Fibroblast of pulmonary artery (primary cell): ENCODE measurements at regions not wholly inside any gene's neighbourhood (a gene's known extent, or its start where the extent isn't known, plus 50 kb on each side); places are given as distances from the start of the nearest gene placed in this dataset.
A peak's percentile ranks its signal among the peaks of the same experiment; 100 is the strongest.

Source experiments
- DNase-seq: peaks from one replicate; pipeline ENCODE4 v3.0.0-alpha.2; 2010; ENCODE audit warnings: low read depth
- H3K4me3 ChIP-seq: replicated peaks from 2 replicates; pipeline ENCODE4 v1.5.1; 2011; ENCODE audit warnings: low read depth, mild to moderate bottlenecking, control low read depth, low read length, moderate library complexity
- TF ChIP-seq, protein P1 (sequence below): IDR thresholded peaks from 2 replicates; pipeline ENCODE4 v1.5.1; 2011; ENCODE audit warnings: mild to moderate bottlenecking, control low read depth, low read length, inconsistent platforms; ENCODE audit errors: missing control alignments

GRCh38 chr10:64036321-64036930, 515.2 kb downstream of the REEP3 start:
- DNase-seq = peak; percentile 4
- H3K4me3 ChIP-seq = no peak overlapping the region
- TF ChIP-seq, protein P1, sequence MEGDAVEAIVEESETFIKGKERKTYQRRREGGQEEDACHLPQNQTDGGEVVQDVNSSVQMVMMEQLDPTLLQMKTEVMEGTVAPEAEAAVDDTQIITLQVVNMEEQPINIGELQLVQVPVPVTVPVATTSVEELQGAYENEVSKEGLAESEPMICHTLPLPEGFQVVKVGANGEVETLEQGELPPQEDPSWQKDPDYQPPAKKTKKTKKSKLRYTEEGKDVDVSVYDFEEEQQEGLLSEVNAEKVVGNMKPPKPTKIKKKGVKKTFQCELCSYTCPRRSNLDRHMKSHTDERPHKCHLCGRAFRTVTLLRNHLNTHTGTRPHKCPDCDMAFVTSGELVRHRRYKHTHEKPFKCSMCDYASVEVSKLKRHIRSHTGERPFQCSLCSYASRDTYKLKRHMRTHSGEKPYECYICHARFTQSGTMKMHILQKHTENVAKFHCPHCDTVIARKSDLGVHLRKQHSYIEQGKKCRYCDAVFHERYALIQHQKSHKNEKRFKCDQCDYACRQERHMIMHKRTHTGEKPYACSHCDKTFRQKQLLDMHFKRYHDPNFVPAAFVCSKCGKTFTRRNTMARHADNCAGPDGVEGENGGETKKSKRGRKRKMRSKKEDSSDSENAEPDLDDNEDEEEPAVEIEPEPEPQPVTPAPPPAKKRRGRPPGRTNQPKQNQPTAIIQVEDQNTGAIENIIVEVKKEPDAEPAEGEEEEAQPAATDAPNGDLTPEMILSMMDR = no peak

- no peak for DNase-seq
- H3K4me3 ChIP-seq = no peak overlapping the region
These were observed 516.0 kb downstream of the REEP3 start for GRCh38 chr10:64037071-64037661.

DNA sequence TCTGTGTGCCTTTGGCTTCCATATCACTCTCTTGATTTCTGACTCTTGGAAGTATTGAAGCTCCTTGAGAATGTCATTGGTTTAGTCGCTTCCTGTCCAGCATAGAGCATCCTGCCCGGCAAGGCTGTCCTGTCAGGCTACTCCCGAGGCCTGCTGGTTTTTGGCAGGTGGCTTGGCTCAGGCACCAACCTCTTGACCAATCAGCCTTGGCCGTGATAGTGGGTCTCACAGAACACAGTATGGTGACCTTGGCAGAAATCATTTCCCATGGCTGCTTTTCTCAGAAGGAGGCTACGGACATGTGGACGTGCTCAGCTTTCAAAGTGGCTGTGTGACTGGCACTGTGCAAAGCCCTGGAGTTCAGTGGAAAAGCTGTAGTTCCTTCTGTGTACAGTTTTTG, 516.9 kb downstream of the REEP3 start:
- TF ChIP-seq, protein P1 = no peak
- no peak for DNase-seq
- H3K4me3 ChIP-seq = no peak overlapping the region

More at GRCh38 chr10:64037071-64037661, 516.0 kb downstream of the REEP3 start:
- TF ChIP-seq, protein P1 = no peak

GRCh38 chr10:64039198-64039597, 518.0 kb downstream of the REEP3 start:
- no peak for DNase-seq
- H3K4me3 ChIP-seq = no peak overlapping the region
- TF ChIP-seq, protein P1 = no peak

GRCh38 chr10:64040781-64041180, 519.6 kb downstream of the REEP3 start:
- TF ChIP-seq, protein P1 = no peak
- no peak for DNase-seq
- no peak overlapping the region for H3K4me3 ChIP-seq

DNA sequence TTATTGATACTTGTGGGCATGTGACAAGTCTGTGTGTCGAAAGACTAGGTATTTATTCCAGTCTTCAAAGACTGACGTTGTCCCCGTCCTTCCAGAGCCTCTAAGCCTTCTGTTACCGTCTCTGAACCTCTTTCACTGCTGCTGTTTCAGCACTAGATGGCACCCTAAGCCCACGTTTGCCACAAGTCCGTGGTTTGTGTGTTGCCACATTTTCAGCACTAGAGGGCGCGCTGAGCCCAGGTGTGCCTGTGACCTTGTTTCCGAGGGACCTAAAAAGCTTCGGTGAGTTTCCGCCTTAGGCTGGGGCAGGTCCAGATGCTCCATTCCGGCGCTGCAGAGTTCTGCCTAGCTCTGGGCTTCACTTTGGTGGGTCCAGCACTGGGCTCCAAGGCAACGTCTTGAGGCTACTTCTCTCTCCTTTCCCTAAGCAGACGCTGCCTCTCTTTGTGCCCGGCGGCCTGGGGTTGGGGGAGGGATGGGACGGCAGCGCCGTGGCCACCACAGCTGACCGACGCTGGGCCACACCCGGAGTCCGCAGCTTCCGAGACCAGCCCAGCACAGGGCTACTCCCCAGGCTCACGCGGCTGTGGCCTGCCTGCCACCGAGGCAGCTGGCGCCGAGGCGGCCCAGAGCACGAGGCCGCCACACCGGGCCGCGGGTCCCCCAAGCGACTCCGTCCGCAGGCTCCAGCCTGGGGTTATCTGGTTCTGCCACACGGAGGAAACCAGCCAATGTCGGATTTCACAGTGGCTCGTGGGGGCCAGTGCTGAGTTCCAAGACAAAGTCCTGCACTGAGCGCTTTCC, 520.2 kb downstream of the REEP3 start:
- TF ChIP-seq, protein P1 = peak; percentile 100
- DNase-seq = peak; percentile 83
- H3K4me3 ChIP-seq = peak overlapping the region; percentile 46
